NCI-H146 treated with DMSO at 0.1 percent for 48 hours (cell line): ENCODE measurements at regions not wholly inside any gene's neighbourhood (a gene's known extent, or its start where the extent isn't known, plus 50 kb on each side); places are given as distances from the start of the nearest gene placed in this dataset.
"Not testable (repeated sequence)": the region's sequence is repeated elsewhere in the genome, so short reads cannot be mapped to it uniquely, and the experiment has no call there.

Experiments used
- DNase-seq: peaks from one replicate; lab custom pipeline; 2025; ENCODE audit not compliant: unreplicated experiment; lab: John Stamatoyannopoulos, UW

DNA sequence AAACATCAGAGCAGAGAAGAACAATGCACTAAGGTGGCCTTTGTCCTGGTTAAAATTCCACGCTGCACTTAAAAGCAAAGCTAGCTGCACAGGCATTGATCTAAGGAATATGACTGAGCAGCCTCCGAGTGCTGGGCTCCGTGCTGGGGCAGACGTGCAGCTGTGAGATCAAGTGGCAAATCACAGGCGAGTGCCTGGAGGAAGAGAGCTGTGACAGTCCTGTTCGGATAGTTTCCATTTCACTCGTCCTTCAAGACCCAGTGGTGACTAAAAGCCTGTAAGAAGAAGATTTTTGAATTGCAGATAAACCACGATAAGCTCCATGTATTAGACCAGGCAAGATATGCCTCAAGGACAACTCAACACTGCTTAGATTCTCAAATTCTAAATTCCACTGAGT is 247.9 kb downstream of the ANKRD60 start:
- DNase-seq = no peak

DNA sequence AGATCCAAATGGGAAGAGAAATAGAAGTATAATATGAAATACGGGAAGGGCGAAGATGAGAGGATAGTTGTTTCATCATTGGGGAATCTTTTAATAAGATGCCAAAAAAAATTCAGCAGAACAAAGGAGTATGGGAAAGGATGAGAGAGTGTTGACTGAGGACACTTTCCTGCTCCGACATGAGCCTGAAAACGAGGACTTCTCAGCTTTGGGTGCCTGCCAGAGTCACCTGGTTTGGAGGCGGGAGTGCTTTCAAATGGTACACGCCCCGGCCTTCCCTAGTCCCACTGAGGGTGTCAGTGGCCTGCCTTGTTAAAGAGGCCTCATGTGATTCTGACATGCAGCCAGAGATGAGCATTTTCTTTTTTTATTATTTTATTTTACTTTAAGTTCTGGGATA is 250.9 kb downstream of the ANKRD60 start:
- no peak for DNase-seq

DNA sequence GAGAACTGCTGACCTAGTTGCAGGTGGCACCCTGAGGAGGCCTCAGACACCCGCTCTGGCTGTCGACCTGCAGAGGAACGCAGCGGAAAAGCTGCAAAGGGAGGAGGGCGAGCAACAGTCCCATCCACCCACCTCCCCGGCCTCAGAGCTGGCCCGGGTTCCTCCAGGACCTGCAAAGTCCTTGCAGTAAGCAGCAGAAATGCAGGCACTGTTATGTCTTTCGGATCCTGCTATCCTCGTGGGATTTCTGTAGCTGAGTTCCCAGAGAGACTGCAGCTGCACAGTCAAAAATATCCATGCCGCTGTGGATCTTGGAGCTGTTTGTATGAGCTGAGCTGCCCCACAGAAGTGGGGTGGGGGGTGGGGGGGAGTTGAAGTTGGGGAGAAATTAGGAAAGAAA is 251.3 kb downstream of the ANKRD60 start:
- no peak for DNase-seq

DNA sequence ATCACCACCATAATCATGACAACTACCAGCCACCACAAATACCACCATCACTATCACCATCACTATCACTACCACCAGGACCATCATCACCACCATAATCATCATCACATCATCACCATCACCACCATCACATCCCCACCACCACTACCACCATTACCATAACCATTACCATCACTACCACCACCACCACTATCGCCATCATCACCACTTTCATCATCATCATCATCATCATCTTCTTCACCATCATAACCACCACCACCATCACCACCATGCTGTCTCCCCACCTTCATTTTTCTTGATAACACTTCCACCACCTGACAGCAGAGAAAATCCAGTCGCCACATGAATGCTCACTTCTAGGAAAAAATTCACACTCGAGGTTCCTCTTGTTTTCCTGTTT is 253.6 kb downstream of the ANKRD60 start:
- DNase-seq = no peak

DNA sequence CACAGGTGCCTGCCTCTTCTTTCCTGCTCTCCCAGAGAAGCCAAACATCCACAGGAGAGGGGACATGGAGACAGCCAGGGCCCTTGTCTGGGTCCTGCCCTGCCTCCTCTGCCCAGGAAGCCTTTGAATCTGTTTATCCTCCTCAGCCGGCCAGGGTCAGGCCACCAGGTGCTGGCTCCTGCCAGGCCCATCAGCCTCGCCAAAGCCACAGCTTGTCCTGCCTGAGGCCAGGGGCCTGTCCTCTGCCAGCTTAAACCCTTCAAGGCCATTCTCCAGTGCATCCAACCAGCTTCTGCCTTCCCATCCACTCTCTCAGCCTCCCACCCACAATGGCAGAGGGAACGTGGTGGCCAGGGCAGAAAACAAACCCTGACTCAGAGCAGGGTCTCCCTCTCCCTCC is 254.6 kb downstream of the ANKRD60 start:
- no peak for DNase-seq

DNA sequence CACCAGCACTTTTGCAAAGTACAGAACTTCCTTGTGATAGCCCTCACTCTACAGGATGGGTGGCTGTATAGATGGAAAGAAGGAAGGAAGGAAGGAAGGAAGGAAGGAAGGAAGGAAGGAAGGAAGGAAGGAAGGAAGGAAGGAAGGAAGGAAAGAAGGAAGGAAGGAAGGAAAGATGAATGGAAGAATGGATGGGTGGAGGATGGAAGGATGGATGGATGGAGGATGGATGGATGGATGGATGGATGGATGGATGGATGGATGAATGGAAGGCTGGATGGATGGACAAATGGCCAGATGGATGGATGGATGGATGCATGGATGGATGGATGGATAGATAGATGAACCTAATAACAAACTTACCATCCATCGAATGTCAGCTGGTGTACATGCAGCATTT is 256.9 kb downstream of the ANKRD60 start:
- DNase-seq = not testable (repeated sequence)

DNA sequence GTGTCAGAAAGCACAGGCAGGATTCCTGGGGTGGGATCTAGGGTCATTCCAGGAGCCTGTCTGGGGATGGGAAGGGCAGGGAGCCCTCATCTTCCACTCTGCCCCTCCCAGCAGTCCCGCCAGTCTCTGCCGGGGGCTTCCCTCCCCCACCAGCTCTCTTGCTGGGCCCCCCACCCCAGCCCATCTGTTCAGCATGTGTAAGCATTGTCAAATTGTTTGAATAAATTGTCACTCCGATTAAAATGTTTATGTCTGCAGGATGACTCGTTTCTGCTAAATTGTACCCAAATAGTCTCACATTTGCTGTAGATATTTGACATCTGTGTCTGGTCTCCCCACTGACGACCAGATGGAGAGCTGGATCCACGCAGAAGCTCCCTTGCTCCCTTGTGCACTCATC is 257.6 kb downstream of the ANKRD60 start:
- DNase-seq = no peak

DNA sequence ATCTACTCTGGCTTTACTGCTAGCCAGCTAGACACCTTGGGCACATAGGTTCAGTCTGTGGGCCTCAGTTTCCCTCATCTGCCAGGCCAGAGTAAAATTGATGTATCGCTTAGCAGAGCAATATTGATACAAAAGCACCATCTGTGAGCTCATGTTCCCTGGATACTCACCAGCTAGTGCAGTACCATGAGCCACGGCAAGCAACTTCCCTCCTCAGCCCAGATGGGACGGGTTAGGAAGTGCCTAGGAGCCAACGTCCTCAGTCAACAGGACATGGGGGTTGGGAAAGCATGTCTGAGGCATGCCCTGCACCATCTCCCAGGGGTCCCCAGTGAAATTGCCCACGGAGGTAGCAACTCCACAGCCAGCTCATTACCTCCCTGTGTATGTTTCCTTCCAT is 258.3 kb downstream of the ANKRD60 start:
- no peak for DNase-seq

DNA sequence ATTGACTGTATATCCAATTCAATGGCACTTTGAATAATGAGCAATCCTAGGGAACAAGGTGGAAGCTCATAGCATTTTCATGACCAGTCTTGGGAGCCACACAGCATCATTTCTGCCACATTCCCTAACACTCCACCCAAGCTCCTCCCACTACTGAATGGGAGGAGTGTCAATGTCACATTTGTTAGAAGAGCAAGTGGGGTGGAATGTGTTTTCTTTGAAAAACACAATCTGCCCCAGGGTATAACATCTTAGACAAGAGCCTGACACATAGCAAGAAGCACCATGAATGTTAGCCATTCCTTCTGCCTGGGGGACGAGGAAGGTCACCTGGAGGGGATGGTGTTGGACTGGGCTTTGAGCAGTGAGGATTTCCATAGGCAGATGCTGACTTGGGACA is 258.3 kb upstream of the PMEPA1 start:
- DNase-seq = no peak

DNA sequence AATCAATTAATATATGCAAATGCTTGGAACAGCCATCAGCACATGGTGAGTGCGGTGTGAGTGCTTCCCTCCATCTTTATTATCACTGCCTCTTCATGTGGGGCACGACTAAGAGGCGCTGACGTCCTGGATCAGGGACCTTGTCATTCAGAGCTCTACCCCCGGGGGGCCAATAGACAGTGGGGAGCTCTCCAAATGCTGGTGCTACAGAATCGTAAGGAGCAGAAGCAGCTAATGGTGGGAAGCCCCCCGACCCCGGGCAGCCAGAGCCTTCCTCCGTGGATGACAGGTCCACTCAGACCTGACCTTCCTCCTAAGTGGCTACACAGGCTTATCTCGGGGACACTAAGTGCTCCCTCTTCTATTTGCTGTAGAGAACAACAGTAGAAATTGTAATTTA is 257.5 kb upstream of the PMEPA1 start:
- no peak for DNase-seq

DNA sequence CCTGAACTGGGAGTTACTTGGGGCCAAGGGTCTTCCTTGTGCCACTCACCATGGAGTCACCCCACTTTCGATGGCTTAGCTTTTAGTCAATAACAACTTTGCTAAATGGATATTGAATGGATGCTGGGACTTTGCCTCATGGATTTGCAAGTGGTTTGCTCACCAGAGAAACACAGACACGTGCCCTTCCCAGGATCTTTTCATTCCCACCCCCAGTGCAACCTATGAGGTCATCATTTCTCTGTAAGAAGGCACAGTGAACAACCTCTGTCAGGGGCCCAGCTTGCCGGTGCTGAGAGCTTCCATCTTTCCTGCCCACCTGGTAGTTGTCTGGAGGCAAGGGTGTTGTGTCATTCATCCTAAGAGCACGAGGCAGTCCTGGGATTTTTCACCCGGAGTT is 256.8 kb upstream of the PMEPA1 start:
- DNase-seq = no peak

DNA sequence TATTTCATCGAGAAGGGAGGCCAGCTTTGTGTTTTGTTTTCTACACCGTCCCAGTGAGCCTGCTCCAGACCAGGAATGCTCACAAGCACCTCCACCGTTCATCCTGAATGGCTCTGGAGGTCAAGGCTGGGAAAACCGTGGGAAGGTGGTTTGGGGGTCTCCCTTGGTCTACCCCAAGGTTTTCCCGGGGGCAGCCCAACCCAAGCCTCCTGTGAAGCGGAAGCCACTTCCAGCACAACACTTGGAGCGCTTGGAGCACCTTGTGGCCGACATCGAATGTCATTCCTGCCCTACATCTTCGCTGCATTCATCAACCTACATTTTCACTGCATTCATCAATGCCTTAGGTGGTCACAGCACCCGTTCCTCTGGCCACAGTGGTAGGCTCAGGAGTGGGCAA is 255.6 kb upstream of the PMEPA1 start:
- DNase-seq = no peak

DNA sequence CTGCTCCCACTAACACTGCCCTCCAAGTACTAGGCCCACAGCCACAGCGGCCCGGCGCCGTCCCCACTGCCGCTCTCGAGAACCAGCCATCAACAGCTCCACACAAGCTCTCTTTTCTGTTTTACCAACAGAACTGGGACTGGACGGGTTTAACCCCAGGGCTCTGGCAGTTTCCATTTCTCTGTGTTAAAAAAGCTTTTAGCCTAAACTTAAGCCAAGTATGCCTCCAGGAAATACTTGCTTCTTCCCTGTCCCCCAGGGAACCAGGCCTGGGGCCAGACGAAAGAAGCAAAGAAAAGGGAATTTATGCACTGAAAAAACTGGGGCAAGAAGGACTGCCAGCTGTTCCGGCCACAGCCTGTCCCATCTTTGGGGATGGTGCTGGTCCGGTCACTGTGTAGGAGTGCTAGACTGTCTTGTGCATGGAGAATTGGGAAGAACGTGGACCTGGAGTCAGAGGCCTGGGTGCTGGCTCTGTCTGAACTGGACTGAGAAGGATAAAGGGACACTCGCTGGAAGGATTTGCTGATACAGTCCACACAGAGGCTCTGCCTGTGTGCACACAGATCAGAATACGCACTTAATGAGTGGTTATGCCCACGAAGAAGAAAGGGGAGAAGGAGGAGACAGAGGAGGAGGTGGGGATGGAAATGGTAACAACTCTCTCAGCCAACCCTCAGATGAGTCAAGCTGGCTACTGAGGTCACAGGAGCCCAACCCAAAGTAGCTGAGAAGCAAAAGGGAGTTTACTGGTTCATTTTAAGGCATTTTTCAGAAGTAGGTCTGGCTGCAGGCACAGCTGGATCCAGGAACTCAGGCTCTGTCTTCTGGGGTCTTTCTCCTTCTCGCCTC is 254.4 kb upstream of the PMEPA1 start:
- no peak for DNase-seq

DNA sequence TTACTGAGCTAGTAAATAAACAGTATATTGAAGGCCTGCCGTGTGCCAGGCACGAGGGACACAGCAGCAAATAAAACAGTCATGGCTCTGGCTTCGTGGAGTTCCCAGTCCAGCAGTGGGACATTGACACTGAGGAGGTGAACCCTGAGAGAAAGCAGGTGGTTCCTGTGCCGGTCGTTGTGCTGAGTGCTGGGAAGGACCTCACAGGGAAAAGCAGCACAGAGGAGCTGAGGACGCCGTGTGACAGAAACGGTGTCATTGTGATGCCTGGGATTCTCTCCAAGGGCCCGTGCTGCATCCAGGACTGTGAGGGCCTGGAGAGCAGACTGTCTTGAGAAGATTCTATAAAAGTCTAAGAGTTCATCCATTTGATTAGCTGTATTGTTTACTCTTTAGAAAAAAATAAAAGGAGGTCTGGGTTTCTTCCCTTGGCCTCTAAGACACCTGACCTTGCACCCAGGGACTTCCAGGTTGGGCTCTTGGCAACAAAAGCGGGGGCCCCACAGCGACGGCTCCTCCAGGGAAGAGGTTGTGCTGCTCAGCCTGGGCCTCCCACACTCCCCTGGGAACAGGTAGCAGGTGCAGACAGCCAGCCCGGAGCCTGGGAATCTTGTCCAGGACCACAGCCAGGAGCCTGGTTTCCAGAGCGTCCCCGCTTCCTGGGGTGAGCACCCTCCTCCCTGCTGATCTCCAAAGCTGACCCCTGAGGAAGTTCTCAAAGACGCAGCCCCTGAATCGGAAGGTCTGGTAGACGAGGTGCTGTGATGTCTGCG is 251.2 kb upstream of the PMEPA1 start:
- DNase-seq = no peak

DNA sequence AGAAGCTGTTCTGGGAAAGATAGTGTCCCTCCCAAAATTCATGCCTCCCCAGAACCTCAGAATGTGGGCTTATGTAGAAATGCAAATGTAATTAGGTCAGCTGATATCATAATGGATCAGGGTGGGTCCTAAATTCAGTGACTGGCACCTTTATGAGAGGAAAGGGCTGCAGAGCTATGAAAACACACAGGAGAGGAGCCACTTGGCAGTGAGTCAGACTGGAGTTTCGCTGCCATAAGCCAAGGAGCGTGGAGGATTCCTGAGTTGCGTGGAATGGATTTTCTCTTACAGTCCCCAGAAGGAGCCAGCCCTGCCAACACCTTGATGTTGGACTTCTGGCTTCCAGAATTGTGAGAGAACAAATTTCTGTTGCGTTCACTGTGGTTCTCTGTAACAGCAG is 249.8 kb upstream of the PMEPA1 start:
- no peak for DNase-seq

DNA sequence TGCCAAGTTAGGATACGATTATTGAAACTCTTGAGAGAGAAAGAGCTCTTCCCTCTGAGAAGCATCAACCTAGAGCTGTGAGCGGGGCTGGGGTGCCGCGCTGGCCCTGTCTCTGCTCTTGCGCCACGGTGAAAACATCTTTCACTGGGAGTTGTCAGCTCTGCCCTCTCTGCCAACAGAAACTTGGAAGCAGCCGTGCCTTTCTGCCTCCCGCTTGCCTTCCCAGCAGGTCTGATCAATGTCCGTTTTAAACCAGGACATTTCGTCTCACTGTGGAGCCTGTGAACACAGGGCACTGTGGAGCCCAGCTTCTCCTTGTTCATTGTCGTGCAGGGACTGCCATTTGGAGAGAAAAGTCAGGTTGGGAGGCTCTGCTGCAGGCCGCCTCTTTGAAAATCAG is 249.2 kb upstream of the PMEPA1 start:
- no peak for DNase-seq

DNA sequence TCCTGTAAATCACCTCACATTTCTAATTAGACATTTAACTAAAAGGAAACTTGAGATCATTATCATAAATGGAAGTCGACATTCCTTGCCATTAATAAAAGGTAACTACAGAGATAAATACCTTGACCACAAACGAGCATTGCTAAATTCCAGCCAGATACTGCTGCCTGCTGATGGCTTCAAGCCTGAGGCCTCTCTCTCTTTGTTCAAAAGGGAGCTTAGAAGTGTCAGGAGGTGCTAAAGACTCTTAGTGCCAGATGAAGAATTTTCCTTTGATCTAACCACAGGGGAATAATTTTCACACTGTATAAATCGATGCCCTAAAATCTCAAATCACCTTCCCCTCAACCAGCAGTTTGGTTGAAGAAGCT is 248.2 kb upstream of the PMEPA1 start:
- DNase-seq = no peak

DNA sequence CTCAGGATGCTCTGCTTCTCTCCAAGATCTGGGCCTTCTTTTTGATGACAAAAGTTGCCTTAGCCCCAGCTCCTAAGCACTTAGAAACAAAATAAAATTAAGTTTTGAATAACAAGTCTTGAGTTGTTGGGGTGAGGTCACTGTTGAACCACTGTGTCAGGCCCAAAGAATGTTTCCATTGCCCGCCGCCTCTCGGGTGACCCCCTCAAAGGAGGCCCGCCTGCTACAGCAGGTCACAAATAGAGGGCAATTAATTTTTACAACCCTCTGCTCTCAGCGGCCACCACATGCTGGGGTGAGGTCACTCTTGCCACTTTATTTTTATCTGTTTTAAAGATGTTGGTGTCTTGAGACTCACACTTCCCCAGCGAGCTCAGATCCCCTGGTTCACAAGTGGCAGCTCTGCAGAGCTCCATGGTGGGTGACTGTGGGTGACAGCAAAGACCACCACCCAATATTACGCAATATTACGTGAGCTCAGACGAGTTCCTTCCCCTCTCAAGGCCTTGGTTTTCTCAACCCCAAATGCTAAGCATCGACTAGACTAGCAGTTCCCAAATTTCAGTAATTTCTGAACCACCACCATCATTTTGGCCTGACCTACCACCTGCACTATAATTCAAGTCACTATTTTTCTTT is 247.7 kb upstream of the PMEPA1 start:
- no peak for DNase-seq

DNA sequence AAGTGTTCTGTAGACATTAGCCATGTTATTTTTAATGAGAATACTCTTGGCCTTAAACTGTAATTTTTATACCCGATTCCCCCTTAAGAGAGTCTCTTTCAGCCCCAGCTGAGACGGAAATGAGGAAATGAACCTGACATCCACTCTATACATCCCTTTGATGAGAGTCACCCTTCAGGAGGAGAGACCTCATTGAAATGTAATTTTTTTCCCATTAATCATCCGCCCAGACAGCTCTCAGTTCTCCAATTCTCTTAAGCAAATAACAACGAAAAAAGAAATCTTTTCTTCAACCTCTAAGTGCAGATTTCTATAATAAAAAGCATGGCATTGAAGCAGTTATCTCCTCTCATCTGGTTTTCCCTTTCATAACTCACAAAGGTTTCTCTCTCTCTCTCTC is 243.8 kb upstream of the PMEPA1 start:
- peak; percentile 42 for DNase-seq

DNA sequence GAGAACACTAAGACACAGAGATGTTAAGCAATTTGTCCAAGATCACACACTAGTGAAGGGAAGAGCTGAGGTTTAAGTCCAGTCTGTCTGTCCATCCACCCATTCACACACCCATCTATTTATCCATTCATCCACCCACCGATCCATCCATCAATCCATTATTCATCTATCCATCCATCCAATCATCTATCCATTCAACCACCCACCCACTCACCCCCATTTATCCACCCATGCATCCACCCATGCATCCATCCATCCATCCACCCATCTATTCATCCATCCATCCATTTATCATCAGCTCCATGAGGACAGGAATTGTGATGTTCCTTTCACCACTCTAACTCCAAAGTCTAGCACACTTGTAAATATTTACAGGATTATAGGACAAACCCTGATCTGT is 242.3 kb upstream of the PMEPA1 start:
- DNase-seq = no peak

DNA sequence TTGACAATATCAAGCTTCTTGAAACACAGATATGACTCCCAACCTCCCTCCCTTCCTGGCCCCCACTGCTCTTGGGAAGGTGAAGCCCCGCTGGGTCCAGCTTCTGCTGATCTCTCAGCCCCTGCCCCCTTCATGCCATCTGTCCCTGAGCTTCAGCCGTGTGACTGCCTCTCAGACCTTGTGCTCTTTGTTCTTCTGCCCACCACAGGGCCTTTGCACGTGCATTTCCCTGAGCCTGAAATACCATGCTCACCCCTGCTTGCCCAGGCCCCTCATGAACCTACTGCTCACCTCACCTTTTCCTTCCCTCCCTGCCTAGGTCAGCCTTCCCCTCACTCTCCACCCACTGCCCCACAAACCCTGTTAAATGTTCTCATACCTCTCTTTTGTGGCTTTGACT is 241.7 kb upstream of the PMEPA1 start:
- no peak for DNase-seq
